ENCODE measurements at regions not wholly inside any gene's neighbourhood (a gene's known extent, or its start where the extent isn't known, plus 50 kb on each side); places are given as distances from the start of the nearest gene placed in this dataset.

DNA sequence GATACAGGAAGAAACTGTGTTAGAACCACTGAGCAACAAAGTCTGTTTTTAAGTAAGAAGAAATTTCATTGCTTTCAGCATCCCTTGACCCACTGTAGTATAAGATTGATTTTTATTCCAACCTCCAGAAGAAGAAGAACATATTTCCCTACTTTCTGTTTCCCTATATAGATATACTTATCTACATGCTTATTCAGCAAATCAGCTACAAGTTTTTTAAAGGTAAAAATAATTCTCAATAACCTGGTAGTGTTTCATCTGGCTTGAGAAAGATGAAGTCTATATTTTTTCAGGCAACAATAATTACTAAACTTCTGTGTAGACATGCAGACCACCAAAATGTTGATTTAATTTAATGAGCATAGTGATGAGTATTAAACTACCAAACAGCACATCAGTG lies 201.0 kb downstream of the OSTF1 start:
- H3K79me2 ChIP-seq (replicated peaks; ENCODE audit: insufficient read depth) = no peaks in the 10 kb centered on the region
- no peak for TF ChIP-seq CREB1 (CRISPR knock-in tag; IDR thresholded peaks at IDR 0.05; ENCODE audit: low read depth)
- TF ChIP-seq ZNF114 (CRISPR knock-in tag; IDR thresholded peaks at IDR 0.05) = no peak

GRCh38 chr9:75299324-75299723 lies 211.0 kb downstream of the OSTF1 start:
- Mint-ChIP-seq H3K36me3 (ENCODE audit: low read depth) (no peaks in the 10 kb centered on the region), H3K27me3 (ENCODE audit: insufficient read depth, low read depth, poor library complexity) (no peaks in the 10 kb centered on the region), H3K4me3 (no peak overlapping the region), H3K9me3 (peaks cover 4% of the 10 kb centered on the region; the same call in 2 of the 3 replicates), H3K4me1 (peaks cover 5% of the 10 kb centered on the region; the same call in 2 of the 3 replicates), H3K27ac (no peak overlapping the region)
- H3K9me2 ChIP-seq (ENCODE audit: insufficient read depth) = peaks cover 9% of the 10 kb centered on the region; the same call in 1 of the 2 replicates
- no peaks in the 10 kb centered on the region for H4K20me1 ChIP-seq (replicated peaks; ENCODE audit: insufficient read depth)
- no peaks in the 10 kb centered on the region for H3K79me2 ChIP-seq (replicated peaks; ENCODE audit: insufficient read depth)
- TF ChIP-seq EZH2phosphoT487 (IDR thresholded peaks at IDR 0.05; ENCODE audit: unreplicated experiment) (no peak), JUNB (IDR thresholded peaks at IDR 0.05; ENCODE audit: unreplicated experiment) (no peak), NANOG (IDR thresholded peaks at IDR 0.05; ENCODE audit: borderline replicate concordance) (no peak), CREB1 (CRISPR knock-in tag; IDR thresholded peaks at IDR 0.05; ENCODE audit: low read depth) (no peak), STAT1 (IDR thresholded peaks at IDR 0.05; ENCODE audit: unreplicated experiment) (no peak), ZNF462 (CRISPR knock-in tag; IDR thresholded peaks at IDR 0.05) (no peak), REST (IDR thresholded peaks at IDR 0.05; ENCODE audit: unreplicated experiment) (no peak), ZNF331 (CRISPR knock-in tag; IDR thresholded peaks at IDR 0.05; ENCODE audit: low read depth) (no peak), ZNF114 (CRISPR knock-in tag; IDR thresholded peaks at IDR 0.05) (no peak), EZH2 (IDR thresholded peaks at IDR 0.05; ENCODE audit: low read depth, unreplicated experiment) (no peak)
- TF ChIP-seq, protein P1, sequence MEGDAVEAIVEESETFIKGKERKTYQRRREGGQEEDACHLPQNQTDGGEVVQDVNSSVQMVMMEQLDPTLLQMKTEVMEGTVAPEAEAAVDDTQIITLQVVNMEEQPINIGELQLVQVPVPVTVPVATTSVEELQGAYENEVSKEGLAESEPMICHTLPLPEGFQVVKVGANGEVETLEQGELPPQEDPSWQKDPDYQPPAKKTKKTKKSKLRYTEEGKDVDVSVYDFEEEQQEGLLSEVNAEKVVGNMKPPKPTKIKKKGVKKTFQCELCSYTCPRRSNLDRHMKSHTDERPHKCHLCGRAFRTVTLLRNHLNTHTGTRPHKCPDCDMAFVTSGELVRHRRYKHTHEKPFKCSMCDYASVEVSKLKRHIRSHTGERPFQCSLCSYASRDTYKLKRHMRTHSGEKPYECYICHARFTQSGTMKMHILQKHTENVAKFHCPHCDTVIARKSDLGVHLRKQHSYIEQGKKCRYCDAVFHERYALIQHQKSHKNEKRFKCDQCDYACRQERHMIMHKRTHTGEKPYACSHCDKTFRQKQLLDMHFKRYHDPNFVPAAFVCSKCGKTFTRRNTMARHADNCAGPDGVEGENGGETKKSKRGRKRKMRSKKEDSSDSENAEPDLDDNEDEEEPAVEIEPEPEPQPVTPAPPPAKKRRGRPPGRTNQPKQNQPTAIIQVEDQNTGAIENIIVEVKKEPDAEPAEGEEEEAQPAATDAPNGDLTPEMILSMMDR (conservative IDR thresholded peaks at IDR 0.05; ENCODE audit: low read depth in 2 of 2) = no peak
- no peaks in the 10 kb centered on the region for H3K36me3 ChIP-seq (ENCODE audit: insufficient read depth)
- no peak overlapping the region for H3K27ac ChIP-seq (ENCODE audit: low read depth)
- H3F3A ChIP-seq (replicated peaks; ENCODE audit: low read depth) = no peaks in the 10 kb centered on the region
- ATAC-seq (no peak), DNase-seq (ENCODE audit: low spot score) (no peak)
- H3K4me1 ChIP-seq (ENCODE audit: insufficient read depth) = no peaks in the 10 kb centered on the region
- no peak overlapping the region for H2AFZ ChIP-seq
- no peak overlapping the region for H3K4me2 ChIP-seq
- no peaks in the 10 kb centered on the region for H3K27me3 ChIP-seq (ENCODE audit: insufficient read depth)
- H3K4me3 ChIP-seq = no peak overlapping the region

More for the DNA sequence above, 201.0 kb downstream of the OSTF1 start:
- Mint-ChIP-seq H3K27ac (no peak overlapping the region), H3K4me3 (no peak overlapping the region), H3K4me1 (no peaks in the 10 kb centered on the region), H3K36me3 (ENCODE audit: low read depth) (0 out of 3 replicates have a peak, but pooled peaks cover 3% of the 10 kb centered on the region), H3K27me3 (ENCODE audit: insufficient read depth, low read depth, poor library complexity) (peaks cover 4% of the 10 kb centered on the region), H3K9me3 (peaks cover 9% of the 10 kb centered on the region; the same call in 2 of the 3 replicates)
- DNase-seq (ENCODE audit: low spot score) = no peak
- no peak for ATAC-seq
- Histone ChIP-seq H3K9me2 (ENCODE audit: insufficient read depth) (peaks cover 20% of the 10 kb centered on the region; the same call in 1 of the 2 replicates), H3F3A (replicated peaks; ENCODE audit: low read depth) (no peaks in the 10 kb centered on the region), H3K27me3 (ENCODE audit: insufficient read depth) (no peaks in the 10 kb centered on the region), H3K36me3 (ENCODE audit: insufficient read depth) (no peaks in the 10 kb centered on the region; the same call in 1 of the 2 replicates), H3K4me1 (ENCODE audit: insufficient read depth) (no peaks in the 10 kb centered on the region), H4K20me1 (replicated peaks; ENCODE audit: insufficient read depth) (no peaks in the 10 kb centered on the region), H3K4me3 (no peak overlapping the region), H2AFZ (no peak overlapping the region), H3K4me2 (no peak overlapping the region), H3K27ac (ENCODE audit: low read depth) (no peak overlapping the region)
